H1 (cell line): ENCODE measurements at regions not wholly inside any gene's neighbourhood (a gene's known extent, or its start where the extent isn't known, plus 50 kb on each side); places are given as distances from the start of the nearest gene placed in this dataset.

ENCODE experiments used
- CTCF ChIA-PET: fragments of 300-600 bp; sonication (Branson Sonifier 250); formaldehyde crosslinking; loops from one replicate; lab custom pipeline; 2021; ENCODE audit not compliant: partially characterized antibody; lab: Charles Lee
- POLR2A ChIA-PET: fragments of 300-600 bp; sonication (Branson Sonifier 250); formaldehyde crosslinking; loops from one replicate; lab custom pipeline; 2021; ENCODE audit warnings: inconsistent platforms; ENCODE audit not compliant: partially characterized antibody; lab: Charles Lee
- DNase-seq, 2 experiments: peaks; one replicate each; pipeline versions ENCODE4 v3.0.0 to v3.0.0-alpha.2; 2010 to 2022; ENCODE audit warnings: low spot score in 2 of 2, low read depth in 1 of 2, mixed read lengths in 1 of 2
- FAIRE-seq: peaks from 2 replicates; lab custom pipeline; 2011; peaks lifted over from hg19 to GRCh38; lab: Jason Lieb, UNC
- H2AFZ ChIP-seq: 2 replicates; pipeline ENCODE4 v1.8.1; 2012; ENCODE audit warnings: low read length, inconsistent platforms
- H2AK5ac ChIP-seq: 2 replicates; pipeline ENCODE4 v1.6.1; 2013; ENCODE audit warnings: low read depth, low read length
- H2BK120ac ChIP-seq: replicated peaks from 2 replicates; pipeline ENCODE3; 2013; ENCODE audit warnings: low read depth, low read length, inconsistent platforms
- H2BK12ac ChIP-seq: 2 replicates; pipeline ENCODE4 v1.6.1; 2013; ENCODE audit warnings: low read depth, low read length
- H2BK15ac ChIP-seq: 2 replicates; pipeline ENCODE4 v1.6.1; 2013; ENCODE audit warnings: low read length
- H2BK20ac ChIP-seq: 2 replicates; pipeline ENCODE4 v1.6.1; 2013; ENCODE audit warnings: low read length
- H2BK5ac ChIP-seq: 2 replicates; pipeline ENCODE4 v1.6.1; 2013; ENCODE audit warnings: low read depth, low read length
- H3K14ac ChIP-seq: 2 replicates; pipeline ENCODE4 v1.6.1; 2013; ENCODE audit warnings: inconsistent platforms; ENCODE audit not compliant: insufficient read length
- H3K18ac ChIP-seq: 2 replicates; pipeline ENCODE4 v1.6.1; 2013; ENCODE audit warnings: low read length; ENCODE audit errors: extremely low read depth
- H3K23ac ChIP-seq: 2 replicates; pipeline ENCODE4 v1.6.1; 2013; ENCODE audit warnings: inconsistent platforms; ENCODE audit not compliant: insufficient read length
- H3K23me2 ChIP-seq: 2 replicates; pipeline ENCODE4 v1.6.1; 2013; ENCODE audit warnings: low read depth, low read length
- H3K27ac ChIP-seq: 2 replicates; pipeline ENCODE4 v1.6.1; 2011; ENCODE audit warnings: low read depth, low read length, inconsistent platforms
- H3K27me3 ChIP-seq, 4 experiments: replicated peaks in 1 of 4; 1 replicate in 1 of 4; 2 replicates in 3 of 4; pipeline versions ENCODE4 v1.6.1 to v1.8.1; 2011 to 2013; ENCODE audit warnings: low read length in 3 of 4, mild to moderate bottlenecking in 3 of 4, inconsistent platforms in 2 of 4, mixed read lengths in 2 of 4, moderate library complexity in 1 of 4; ENCODE audit not compliant: control insufficient read depth in 3 of 4, insufficient read depth in 3 of 4; ENCODE audit errors: extremely low read depth in 1 of 4
- H3K36me3 ChIP-seq, 4 experiments: 2 replicates each; pipeline versions ENCODE4 v1.6.1 to v1.8.1; 2011 to 2013; ENCODE audit warnings: mild to moderate bottlenecking in 4 of 4, low read length in 3 of 4, moderate library complexity in 2 of 4, control low read depth in 1 of 4, inconsistent platforms in 1 of 4; ENCODE audit not compliant: insufficient read depth in 4 of 4, control insufficient read depth in 2 of 4
- H3K4ac ChIP-seq: replicated peaks from 2 replicates; pipeline ENCODE3; 2013; ENCODE audit warnings: low read length, low read depth, mixed read lengths, inconsistent platforms; ENCODE audit not compliant: insufficient read length
- H3K4me1 ChIP-seq, 4 experiments: replicated peaks in 1 of 4; 1 replicate in 1 of 4; 2 replicates in 3 of 4; pipeline versions ENCODE4 v1.6.1 to v1.8.1; 2011 to 2013; ENCODE audit warnings: low read length in 3 of 4, inconsistent platforms in 2 of 4, mixed read lengths in 1 of 4; ENCODE audit not compliant: insufficient read depth in 4 of 4, control insufficient read depth in 3 of 4
- H3K4me2 ChIP-seq, 2 experiments: 2 replicates each; pipeline versions ENCODE4 v1.6.1 to v1.8.1; 2011 to 2013; ENCODE audit warnings: low read depth in 2 of 2, low read length in 2 of 2, control low read depth in 1 of 2, inconsistent platforms in 1 of 2, mild to moderate bottlenecking in 1 of 2; ENCODE audit not compliant: insufficient read depth in 1 of 2
- H3K4me3 ChIP-seq, 4 experiments: fragments of 200-600, 300-600 bp in 1 of 4; sonication (generic), shearing (Covaris generic), sonication (Bioruptor Twin) in 1 of 4; 2 replicates each; pipeline versions ENCODE4 v1.5.1 to v1.8.1; 2011 to 2016; ENCODE audit warnings: low read length in 4 of 4, low read depth in 3 of 4, control low read depth in 2 of 4, inconsistent platforms in 2 of 4, mild to moderate bottlenecking in 2 of 4, mixed read lengths in 1 of 4, moderate library complexity in 1 of 4; ENCODE audit not compliant: insufficient read depth in 2 of 4; ENCODE audit errors: extremely low read depth in 1 of 4
- H3K56ac ChIP-seq: replicated peaks from 2 replicates; pipeline ENCODE3; 2013; ENCODE audit warnings: low read depth, mild to moderate bottlenecking, mixed read lengths, low read length, inconsistent platforms; ENCODE audit not compliant: insufficient read length
- H3K79me1 ChIP-seq: 2 replicates; pipeline ENCODE4 v1.6.1; 2013; ENCODE audit warnings: low read depth, low read length, control low read depth
- H3K79me2 ChIP-seq, 2 experiments: 2 replicates each; pipeline versions ENCODE4 v1.6.1 to v1.8.1; 2012 to 2013; ENCODE audit warnings: low read length in 2 of 2, mild to moderate bottlenecking in 2 of 2, inconsistent platforms in 1 of 2; ENCODE audit not compliant: insufficient read depth in 2 of 2, control insufficient read depth in 1 of 2
- H3K9ac ChIP-seq, 4 experiments: replicated peaks in 1 of 4; 1 replicate in 1 of 4; 2 replicates in 3 of 4; pipeline versions ENCODE4 v1.6.1 to v1.8.1; 2011 to 2013; ENCODE audit warnings: low read depth in 3 of 4, low read length in 3 of 4, control low read depth in 2 of 4, mild to moderate bottlenecking in 2 of 4, moderate library complexity in 2 of 4, inconsistent platforms in 1 of 4; ENCODE audit errors: extremely low read depth in 1 of 4
- H3K9me3 ChIP-seq, 2 experiments: 2 replicates each; pipeline versions ENCODE4 v1.6.1 to v1.8.1; 2012 to 2013; ENCODE audit warnings: mild to moderate bottlenecking in 2 of 2, moderate library complexity in 2 of 2, control low read depth in 1 of 2, inconsistent platforms in 1 of 2, low read depth in 1 of 2, low read length in 1 of 2, mixed read lengths in 1 of 2; ENCODE audit not compliant: insufficient read depth in 2 of 2
- H4K20me1 ChIP-seq, 2 experiments: replicated peaks in 1 of 2; 2 replicates each; pipeline versions ENCODE3 to v1.8.1; 2011 to 2013; ENCODE audit warnings: inconsistent platforms in 2 of 2, low read length in 2 of 2, mild to moderate bottlenecking in 1 of 2; ENCODE audit not compliant: insufficient read depth in 2 of 2, control insufficient read depth in 1 of 2
- H4K5ac ChIP-seq: 2 replicates; pipeline ENCODE4 v1.6.1; 2013; ENCODE audit warnings: low read length, low read depth, mixed read lengths, inconsistent platforms; ENCODE audit not compliant: insufficient read length
- H4K8ac ChIP-seq: 2 replicates; pipeline ENCODE4 v1.8.0; 2013; ENCODE audit warnings: mild to moderate bottlenecking, moderate library complexity, low read length, inconsistent platforms; ENCODE audit not compliant: insufficient read depth; ENCODE audit errors: extremely low read depth
- H4K91ac ChIP-seq: replicated peaks from 2 replicates; pipeline ENCODE3; 2013; ENCODE audit warnings: low read length, mixed read lengths, inconsistent platforms; ENCODE audit not compliant: insufficient read length
- HDAC2 ChIP-seq, 2 experiments: fragments of 300-600 bp in 1 of 2; sonication (generic) in 1 of 2; IDR thresholded peaks; 2 replicates each; pipeline ENCODE4 v1.6.1; 2011 to 2012; ENCODE audit warnings: low read depth in 2 of 2, low read length in 2 of 2, mild to moderate bottlenecking in 2 of 2, moderate library complexity in 2 of 2, borderline replicate concordance in 1 of 2, inconsistent platforms in 1 of 2
- SAP30 ChIP-seq: fragments of 300-600 bp; sonication (generic); IDR thresholded peaks from 2 replicates; pipeline ENCODE4 v1.7.1; 2012; ENCODE audit warnings: low read length, moderate library complexity, mild to moderate bottlenecking, inconsistent platforms; ENCODE audit not compliant: insufficient read depth, insufficient replicate concordance
- WGBS, 2 experiments: shearing (Covaris generic) in 1 of 2; methylation state at CpG; one replicate each; pipeline versions ENCODE4 v1.1.6 to v1.1.7; 2013 to 2015; ENCODE audit warnings: low lambda C conversion rate in 2 of 2, mixed read lengths in 2 of 2, inconsistent platforms in 1 of 2, low coverage in 1 of 2, missing lambda C conversion rate in 1 of 2; ENCODE audit not compliant: insufficient replicate concordance in 2 of 2, insufficient coverage in 1 of 2, insufficient read length in 1 of 2; ENCODE audit errors: extremely low coverage in 1 of 2, missing lambda C conversion rate in 1 of 2; 5-methylcytosine and 5-hydroxymethylcytosine counted together

DNA sequence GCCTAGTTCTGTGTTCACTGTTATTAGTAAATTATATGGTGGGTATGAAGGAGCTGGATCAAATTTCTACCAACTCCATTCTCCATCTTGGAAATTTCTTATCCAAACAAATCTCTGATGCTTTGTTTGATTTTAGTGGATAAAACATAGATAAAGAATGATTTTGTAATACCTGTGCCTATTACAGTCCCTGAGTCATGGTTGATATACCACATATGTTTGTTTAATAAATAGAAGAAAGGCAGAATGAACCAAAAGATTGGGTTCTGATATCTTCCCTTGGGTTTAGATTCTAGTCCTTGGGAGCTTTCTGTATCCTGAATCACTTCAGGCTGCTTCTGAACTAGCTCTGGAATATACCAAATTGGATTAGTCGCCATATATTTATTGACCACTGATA lies 203.6 kb downstream of the PDCD6IP start:
- POLR2A ChIA-PET: no interaction called here
- H3K79me2 ChIP-seq: no peaks in the 10 kb centered on the region
- FAIRE-seq (no peak), DNase-seq (no peak)
- H3K4ac ChIP-seq: no peak overlapping the region
- no peaks in the 10 kb centered on the region for H3K9me3 ChIP-seq
- no peak overlapping the region for H4K8ac ChIP-seq
- no peak overlapping the region for H3K56ac ChIP-seq
- H3K36me3 ChIP-seq: no peaks in the 10 kb centered on the region
- H2AFZ ChIP-seq: no peak overlapping the region
- H2BK5ac ChIP-seq: no peak overlapping the region
- H4K20me1 ChIP-seq: no peaks in the 10 kb centered on the region
- H3K9ac ChIP-seq: no peak overlapping the region
- H3K4me2 ChIP-seq: no peak overlapping the region
- H3K27ac ChIP-seq: no peak overlapping the region
- H2BK12ac ChIP-seq: no peak overlapping the region
- no peaks in the 10 kb centered on the region for H3K79me1 ChIP-seq
- WGBS, 2 experiments: 95% methylated on average over 1 of the region's 1 CpG; no CpG with 5 or more reads in 1 of the 2 experiments
- H3K4me1 ChIP-seq: no peaks in the 10 kb centered on the region; a peak in 1 of 7 replicates
- no peak overlapping the region for H3K23ac ChIP-seq
- H2BK20ac ChIP-seq: no peak overlapping the region
- no peak overlapping the region for H4K5ac ChIP-seq
- H2BK15ac ChIP-seq: no peak overlapping the region
- H3K14ac ChIP-seq: no peak overlapping the region
- no peak overlapping the region for H2AK5ac ChIP-seq
- no peak overlapping the region for H3K18ac ChIP-seq
- TF ChIP-seq HDAC2 (IDR thresholded peaks at IDR 0.05; ENCODE audit: borderline replicate concordance in 1 of 2, low read depth in 2 of 2, low read length in 2 of 2) (no peak), SAP30 (no peak)
- TF ChIP-seq, all 59 proteins: peak for 0
- Histone ChIP-seq H4K91ac (no peak overlapping the region), H3K23me2 (no peaks in the 10 kb centered on the region), H2BK120ac (no peak overlapping the region), H3K27me3 (no peaks in the 10 kb centered on the region), H3K4me3 (no peak overlapping the region)
- CTCF ChIA-PET: interaction anchor here (0.7 to 3.6 kb wide), 5 partner anchors 9 to 86 kb away, joined by 3 to 13 read pairs (median 4); no protein-coding TSS in a partner anchor
